Mesenchymal stem cell (in vitro differentiated cells and primary cell): ENCODE measurements at regions not wholly inside any gene's neighbourhood (a gene's known extent, or its start where the extent isn't known, plus 50 kb on each side); places are given as distances from the start of the nearest gene placed in this dataset.
A peak's percentile ranks its signal among the peaks of the same experiment; 100 is the strongest.

Experiments used
- DNase-seq: peaks from one replicate; pipeline ENCODE4 v3.0.0-alpha.2; 2013
- H2AFZ ChIP-seq: one replicate; pipeline ENCODE4 v1.6.1; 2013; ENCODE audit warnings: low read depth, mild to moderate bottlenecking, control low read depth, inconsistent platforms, low read length, moderate library complexity
- H2AK5ac ChIP-seq: 2 replicates; pipeline ENCODE4 v1.6.1; 2013; ENCODE audit warnings: low read length, moderate library complexity, mild to moderate bottlenecking, inconsistent platforms; ENCODE audit not compliant: severe bottlenecking
- H2BK120ac ChIP-seq: one replicate; pipeline ENCODE4 v1.6.1; 2013; ENCODE audit warnings: low read depth, mild to moderate bottlenecking, inconsistent platforms, low read length, moderate library complexity
- H2BK12ac ChIP-seq, 2 experiments: one replicate each; pipeline ENCODE4 v1.6.1; 2013; ENCODE audit warnings: inconsistent platforms in 2 of 2, low read length in 2 of 2, mild to moderate bottlenecking in 2 of 2, moderate library complexity in 2 of 2, control low read depth in 1 of 2
- H2BK15ac ChIP-seq: one replicate; pipeline ENCODE4 v1.6.1; 2013; ENCODE audit warnings: mild to moderate bottlenecking, low read depth, inconsistent platforms; ENCODE audit not compliant: poor library complexity, severe bottlenecking
- H2BK5ac ChIP-seq: 2 replicates; pipeline ENCODE4 v1.6.1; 2013; ENCODE audit warnings: low read depth, mild to moderate bottlenecking, low read length, control low read depth, inconsistent platforms; ENCODE audit not compliant: poor library complexity, severe bottlenecking
- H3K14ac ChIP-seq, 2 experiments: one replicate each; pipeline ENCODE4 v1.6.1; 2013; ENCODE audit warnings: inconsistent platforms in 2 of 2, low read length in 2 of 2, control low read depth in 1 of 2, mild to moderate bottlenecking in 1 of 2, moderate library complexity in 1 of 2
- H3K18ac ChIP-seq, 2 experiments: one replicate each; pipeline ENCODE4 v1.6.1; 2013; ENCODE audit warnings: inconsistent platforms in 2 of 2, low read length in 2 of 2, control low read depth in 1 of 2, low read depth in 1 of 2, mild to moderate bottlenecking in 1 of 2
- H3K23ac ChIP-seq, 2 experiments: one replicate each; pipeline ENCODE4 v1.6.1; 2013; ENCODE audit warnings: inconsistent platforms in 2 of 2, low read length in 2 of 2, mild to moderate bottlenecking in 2 of 2, moderate library complexity in 2 of 2, control low read depth in 1 of 2
- H3K27ac ChIP-seq: 2 replicates; pipeline ENCODE4 v1.5.1; 2013; ENCODE audit warnings: mild to moderate bottlenecking, moderate library complexity, low read length, control low read depth, inconsistent platforms; ENCODE audit not compliant: poor library complexity, severe bottlenecking
- H3K27me3 ChIP-seq, 2 experiments: 2 replicates each; pipeline versions ENCODE4 v1.6.1 to v1.7.0; 2013; ENCODE audit warnings: low read length in 2 of 2, mild to moderate bottlenecking in 2 of 2, moderate library complexity in 2 of 2, control low read depth in 1 of 2, inconsistent platforms in 1 of 2; ENCODE audit not compliant: control insufficient read depth in 1 of 2, insufficient read depth in 1 of 2
- H3K36me3 ChIP-seq, 2 experiments: 2 replicates each; pipeline versions ENCODE4 v1.6.1 to v1.7.0; 2013; ENCODE audit warnings: low read length in 2 of 2, control low read depth in 1 of 2, inconsistent platforms in 1 of 2, low read depth in 1 of 2, mild to moderate bottlenecking in 1 of 2; ENCODE audit not compliant: insufficient read depth in 2 of 2, control insufficient read depth in 1 of 2
- H3K4ac ChIP-seq, 2 experiments: one replicate each; pipeline ENCODE4 v1.6.1; 2013; ENCODE audit warnings: inconsistent platforms in 2 of 2, low read length in 2 of 2, mild to moderate bottlenecking in 2 of 2, moderate library complexity in 2 of 2, control low read depth in 1 of 2, low read depth in 1 of 2
- H3K4me1 ChIP-seq: 2 replicates; pipeline ENCODE4 v1.6.1; 2013; ENCODE audit warnings: low read depth, low read length, control low read depth; ENCODE audit not compliant: control insufficient read depth, insufficient read depth
- H3K4me2 ChIP-seq: 2 replicates; pipeline ENCODE4 v1.6.1; 2013; ENCODE audit warnings: low read length, mild to moderate bottlenecking, inconsistent platforms; ENCODE audit not compliant: poor library complexity, severe bottlenecking
- H3K4me3 ChIP-seq, 2 experiments: 2 replicates each; pipeline versions ENCODE4 v1.5.1 to v1.7.0; 2013; ENCODE audit warnings: low read length in 2 of 2, mild to moderate bottlenecking in 2 of 2, control low read depth in 1 of 2, low read depth in 1 of 2; ENCODE audit not compliant: insufficient read depth in 1 of 2
- H3K79me1 ChIP-seq: replicated peaks from 2 replicates; pipeline ENCODE4 v1.6.1; 2013; ENCODE audit warnings: mild to moderate bottlenecking, control low read depth, low read length, inconsistent platforms; ENCODE audit not compliant: poor library complexity, severe bottlenecking
- H3K9ac ChIP-seq: 2 replicates; pipeline ENCODE4 v1.7.0; 2013; ENCODE audit warnings: mild to moderate bottlenecking, low read length, moderate library complexity
- H3K9me3 ChIP-seq: 2 replicates; pipeline ENCODE4 v1.7.0; 2013; ENCODE audit warnings: mild to moderate bottlenecking, low read length; ENCODE audit not compliant: control insufficient read depth
- H4K8ac ChIP-seq: one replicate; pipeline ENCODE4 v1.6.1; 2013; ENCODE audit warnings: inconsistent platforms, mild to moderate bottlenecking, low read length, moderate library complexity
- H4K91ac ChIP-seq: one replicate; pipeline ENCODE4 v1.6.1; 2013; ENCODE audit warnings: mild to moderate bottlenecking, low read length, inconsistent platforms
- WGBS: methylation state at CpG from one replicate; pipeline ENCODE4 v1.1.7; 2013; ENCODE audit warnings: mixed read lengths; 5-methylcytosine and 5-hydroxymethylcytosine counted together

DNA sequence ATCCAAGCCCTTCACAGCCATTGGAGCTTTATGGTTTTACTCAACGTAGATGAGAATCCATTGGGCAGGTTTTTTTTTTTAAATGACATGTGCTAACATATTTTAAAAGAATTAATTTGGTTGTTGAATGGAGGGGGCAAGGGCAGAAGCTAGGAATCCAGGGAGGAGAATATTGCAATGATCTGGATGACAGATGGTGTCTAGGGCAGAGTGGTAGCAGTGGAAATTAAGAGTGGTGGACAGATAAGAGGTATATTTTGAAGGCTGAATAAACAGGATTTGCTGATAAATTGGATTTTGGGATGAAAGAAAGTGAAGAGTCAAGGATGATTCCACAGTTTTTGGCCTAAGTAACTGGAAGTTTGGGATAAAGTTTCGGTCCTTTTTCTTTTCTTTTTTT, 54.8 kb upstream of the DHX40 start:
- Histone ChIP-seq H4K91ac (no peak overlapping the region), H3K27me3 (peaks cover 0 to 7% of the 10 kb centered on the region in 2 experiments)
- 85% methylated on average over 2 of the region's 2 CpGs for WGBS

GRCh38 chr17:59511726-59512125, 53.7 kb upstream of the DHX40 start:
- no peaks in the 10 kb centered on the region for H3K9me3 ChIP-seq
- no peak overlapping the region for H2AK5ac ChIP-seq

More for the DNA sequence above, 54.8 kb upstream of the DHX40 start:
- no peak overlapping the region for H2BK120ac ChIP-seq
- peaks cover 3% of the 10 kb centered on the region for H3K4me1 ChIP-seq
- no peaks in the 10 kb centered on the region for H3K9me3 ChIP-seq
- no peaks in the 10 kb centered on the region for H3K36me3 ChIP-seq
- no peak overlapping the region for H3K23ac ChIP-seq
- H3K4ac ChIP-seq: no peak overlapping the region
- no peak overlapping the region for H3K27ac ChIP-seq
- H3K4me2 ChIP-seq: no peak overlapping the region
- H2AFZ ChIP-seq: no peak overlapping the region
- DNase-seq: no peak
- no peak overlapping the region for H3K9ac ChIP-seq
- H3K18ac ChIP-seq: no peak overlapping the region
- H2BK5ac ChIP-seq: no peak overlapping the region
- H3K4me3 ChIP-seq: no peak overlapping the region
- no peak overlapping the region for H2BK12ac ChIP-seq
- H2BK15ac ChIP-seq: no peak overlapping the region
- H4K8ac ChIP-seq: no peak overlapping the region
- no peak overlapping the region for H3K14ac ChIP-seq
- H2AK5ac ChIP-seq: no peak overlapping the region
- no peaks in the 10 kb centered on the region for H3K79me1 ChIP-seq

DNA sequence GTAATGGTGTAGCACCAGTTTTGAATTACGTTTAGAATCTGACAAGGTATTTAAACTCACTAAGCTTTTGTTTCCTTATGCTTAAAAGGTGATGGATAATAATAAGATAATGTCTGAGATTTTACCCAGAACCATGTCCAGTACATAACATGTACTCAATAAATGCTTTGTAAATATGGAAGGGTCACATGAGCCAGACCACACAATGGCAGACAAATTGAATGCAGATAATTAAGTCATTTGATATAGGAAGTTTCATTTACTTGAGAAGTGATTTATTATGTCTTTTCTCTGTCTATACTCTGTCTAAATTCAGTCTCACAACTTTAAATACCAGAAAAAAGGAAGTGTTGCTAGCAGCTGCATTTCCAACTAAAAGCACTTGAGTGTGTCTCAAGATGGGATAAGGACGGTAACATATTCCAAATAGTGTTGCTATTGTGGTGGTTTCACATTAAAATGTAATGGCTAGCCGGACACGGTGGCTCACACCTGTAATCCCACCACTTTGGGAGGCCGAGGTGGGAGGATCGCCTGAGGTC, 52.5 kb upstream of the DHX40 start:
- H3K9ac ChIP-seq: no peak overlapping the region
- no peak overlapping the region for H4K8ac ChIP-seq
- no peak overlapping the region for H3K4ac ChIP-seq
- no peaks in the 10 kb centered on the region for H3K27me3 ChIP-seq
- H2BK5ac ChIP-seq: no peak overlapping the region
- H4K91ac ChIP-seq: no peak overlapping the region
- no peak overlapping the region for H2AK5ac ChIP-seq
- H3K9me3 ChIP-seq: no peaks in the 10 kb centered on the region
- H3K36me3 ChIP-seq: no peaks in the 10 kb centered on the region
- H3K23ac ChIP-seq: no peak overlapping the region
- no peaks in the 10 kb centered on the region for H3K79me1 ChIP-seq
- no peak overlapping the region for H3K18ac ChIP-seq
- H2BK12ac ChIP-seq: no peak overlapping the region
- no peak overlapping the region for H2AFZ ChIP-seq
- H3K4me1 ChIP-seq: peaks cover 3% of the 10 kb centered on the region
- no peak overlapping the region for H2BK120ac ChIP-seq
- H2BK15ac ChIP-seq: no peak overlapping the region
- DNase-seq: no peak
- H3K27ac ChIP-seq: no peak overlapping the region
- 98% methylated on average over 5 of the region's 6 CpGs for WGBS
- H3K4me2 ChIP-seq: no peak overlapping the region
- no peak overlapping the region for H3K4me3 ChIP-seq
- H3K14ac ChIP-seq: no peak overlapping the region

More at GRCh38 chr17:59511726-59512125, 53.7 kb upstream of the DHX40 start:
- Histone ChIP-seq H2BK12ac (no peak overlapping the region), H4K91ac (no peak overlapping the region), H2BK5ac (no peak overlapping the region), H3K27me3 (no peaks in the 10 kb centered on the region), H2AFZ (no peak overlapping the region), H3K27ac (no peak overlapping the region), H3K36me3 (no peaks in the 10 kb centered on the region), H3K79me1 (no peaks in the 10 kb centered on the region), H3K4me1 (peaks cover 3% of the 10 kb centered on the region), H3K4ac (no peak overlapping the region), H3K4me2 (no peak overlapping the region), H3K23ac (no peak overlapping the region), H2BK15ac (no peak overlapping the region), H2BK120ac (no peak overlapping the region), H3K14ac (no peak overlapping the region), H4K8ac (no peak overlapping the region), H3K4me3 (no peak overlapping the region), H3K9ac (no peak overlapping the region), H3K18ac (no peak overlapping the region)
- no peak for DNase-seq

- no peaks in the 10 kb centered on the region for H3K27me3 ChIP-seq
- peak; percentile 91 for DNase-seq
- no peak overlapping the region for H2BK120ac ChIP-seq
- H2BK12ac ChIP-seq: no peak overlapping the region
- H2BK5ac ChIP-seq: no peak overlapping the region
- no peak overlapping the region for H3K18ac ChIP-seq
- H3K14ac ChIP-seq: no peak overlapping the region
- H3K9ac ChIP-seq: no peak overlapping the region
- no peak overlapping the region for H3K4me3 ChIP-seq
- H2AK5ac ChIP-seq: no peak overlapping the region
- H4K8ac ChIP-seq: no peak overlapping the region
- H3K79me1 ChIP-seq: no peaks in the 10 kb centered on the region
- no peak overlapping the region for H4K91ac ChIP-seq
- 72% methylated on average over 3 of the region's 8 CpGs for WGBS
- no peak overlapping the region for H3K23ac ChIP-seq
- H3K9me3 ChIP-seq: no peaks in the 10 kb centered on the region
- no peak overlapping the region for H2AFZ ChIP-seq
- H3K4me2 ChIP-seq: no peak overlapping the region
- no peak overlapping the region for H3K4ac ChIP-seq
- peak overlapping the region; percentile 52 for H2BK15ac ChIP-seq
- H3K36me3 ChIP-seq: no peaks in the 10 kb centered on the region
- H3K4me1 ChIP-seq: peaks cover 3% of the 10 kb centered on the region
- H3K27ac ChIP-seq: peak overlapping the region; percentile 40
Measured at GRCh38 chr17:59513934-59514841, 51.2 kb upstream of the DHX40 start.
